NCI-H146 (cell line): ENCODE measurements at regions not wholly inside any gene's neighbourhood (a gene's known extent, or its start where the extent isn't known, plus 50 kb on each side); places are given as distances from the start of the nearest gene placed in this dataset.
"Not testable (repeated sequence)": the region's sequence is repeated elsewhere in the genome, so short reads cannot be mapped to it uniquely, and the experiment has no call there.

Source experiments
- DNase-seq: peaks from one replicate; lab custom pipeline; 2025; lab: John Stamatoyannopoulos, UW

DNA sequence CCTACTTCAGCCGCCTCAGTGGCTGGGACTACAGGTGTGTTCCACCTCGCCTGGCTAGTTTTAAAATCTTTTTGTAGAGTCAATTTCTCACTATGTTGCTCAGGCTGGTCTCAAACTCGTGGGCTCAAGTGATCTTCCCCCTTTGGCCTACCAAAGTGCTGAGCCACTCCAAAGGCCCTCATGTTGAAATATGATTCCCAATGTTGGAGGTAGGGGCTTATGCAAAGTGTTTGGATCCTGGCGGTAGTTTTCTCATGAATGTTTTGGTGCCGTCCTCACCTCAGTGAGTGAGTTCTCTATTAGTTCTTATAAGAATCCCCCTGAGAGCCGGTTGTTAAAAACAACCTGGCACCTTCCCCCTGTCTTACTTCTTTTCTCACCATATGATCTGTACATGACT, 784.6 kb downstream of the TMTC2 start:
- DNase-seq = peak; percentile 28

DNA sequence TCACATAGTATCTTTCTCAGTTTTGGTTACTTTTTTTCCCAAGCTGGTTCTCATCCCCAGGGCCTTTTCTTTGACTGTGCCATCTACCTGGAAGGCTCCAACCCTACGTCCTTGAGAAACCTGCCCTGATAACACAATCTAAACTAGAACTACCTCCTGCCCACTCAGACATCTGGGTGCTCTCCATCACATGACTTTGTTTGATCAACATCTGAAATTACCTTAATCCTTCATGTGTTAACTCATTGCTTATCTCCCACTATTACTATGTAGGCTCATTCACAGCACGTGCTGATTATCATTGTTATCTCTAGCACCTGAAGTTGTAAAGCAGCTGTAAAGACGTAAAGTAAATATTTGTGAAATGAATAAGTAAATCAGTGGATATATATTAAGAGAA, 784.0 kb downstream of the TMTC2 start:
- DNase-seq = peak; percentile 82

- no peak for DNase-seq
These were observed 782.5 kb downstream of the TMTC2 start for GRCh38 chr12:83468988-83469908.

DNA sequence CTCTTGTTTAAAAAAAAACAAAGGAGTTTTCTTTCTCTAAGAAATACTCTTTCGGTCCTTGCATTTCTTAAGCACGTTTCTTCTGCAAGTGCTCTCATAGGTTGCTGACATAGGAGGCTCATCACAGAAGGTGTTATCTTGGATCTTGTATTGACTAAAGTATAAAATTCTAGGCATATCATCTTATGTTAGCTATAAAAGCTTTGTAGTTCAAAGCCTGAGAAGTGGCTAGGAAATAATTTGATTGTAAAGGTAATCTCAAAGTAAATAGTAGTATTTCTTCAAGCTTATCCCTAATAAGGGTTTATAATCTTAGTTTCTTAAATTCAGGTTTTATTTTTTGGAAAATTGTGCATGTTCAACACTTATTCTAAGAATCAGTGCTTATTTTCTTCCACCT, 778.9 kb downstream of the TMTC2 start:
- no peak for DNase-seq

DNA sequence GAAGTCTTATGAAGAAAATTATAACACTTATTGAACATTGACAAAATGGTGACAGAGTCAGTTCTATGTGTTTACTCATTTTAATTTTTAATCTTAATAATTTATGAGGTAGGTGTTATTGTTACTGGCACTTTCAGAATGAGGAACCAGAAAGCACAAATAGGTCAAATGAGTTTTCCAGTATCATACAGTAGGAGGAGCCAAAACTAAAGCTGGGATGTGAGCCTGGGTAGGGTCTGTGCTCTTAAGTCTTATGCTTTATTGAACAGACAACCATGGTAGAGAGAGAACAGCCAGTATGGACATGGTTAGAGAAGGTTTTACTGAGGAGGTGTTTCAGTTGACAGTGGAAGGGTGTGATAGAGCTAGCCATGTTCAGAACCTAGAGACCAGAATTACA, 775.7 kb downstream of the TMTC2 start:
- DNase-seq = peak; percentile 2

DNA sequence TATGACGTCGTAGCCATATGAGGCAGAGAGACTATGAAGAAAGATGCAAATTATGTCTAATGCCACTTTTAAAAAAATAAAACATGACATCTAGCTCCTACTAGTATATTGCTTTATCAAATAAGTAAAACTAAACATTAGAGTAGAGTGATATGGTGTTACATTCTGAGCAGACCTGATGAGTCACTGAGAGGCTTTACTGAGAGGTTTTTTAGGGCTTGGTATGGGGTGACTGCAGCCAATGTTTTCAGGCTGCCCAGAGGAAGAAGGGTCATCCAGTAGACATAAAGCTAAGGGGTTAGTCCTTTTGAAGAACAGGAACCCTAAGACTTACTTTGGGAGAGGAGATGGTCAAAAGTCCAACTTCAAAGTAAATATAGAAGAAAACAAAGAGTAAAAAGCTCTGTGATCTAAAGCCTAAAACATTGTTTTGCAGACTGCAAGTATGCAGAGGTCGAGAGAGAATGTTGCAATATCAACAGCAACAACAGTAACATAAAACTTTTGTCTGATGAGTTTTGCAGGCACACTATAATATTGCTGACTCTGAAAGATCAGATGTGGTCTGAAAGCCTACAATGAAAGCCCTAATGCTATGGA, 774.7 kb downstream of the TMTC2 start:
- no peak for DNase-seq

GRCh38 chr12:83451189-83451588, 764.5 kb downstream of the TMTC2 start:
- DNase-seq = no peak

GRCh38 chr12:83434600-83434999, 747.9 kb downstream of the TMTC2 start:
- no peak for DNase-seq

DNA sequence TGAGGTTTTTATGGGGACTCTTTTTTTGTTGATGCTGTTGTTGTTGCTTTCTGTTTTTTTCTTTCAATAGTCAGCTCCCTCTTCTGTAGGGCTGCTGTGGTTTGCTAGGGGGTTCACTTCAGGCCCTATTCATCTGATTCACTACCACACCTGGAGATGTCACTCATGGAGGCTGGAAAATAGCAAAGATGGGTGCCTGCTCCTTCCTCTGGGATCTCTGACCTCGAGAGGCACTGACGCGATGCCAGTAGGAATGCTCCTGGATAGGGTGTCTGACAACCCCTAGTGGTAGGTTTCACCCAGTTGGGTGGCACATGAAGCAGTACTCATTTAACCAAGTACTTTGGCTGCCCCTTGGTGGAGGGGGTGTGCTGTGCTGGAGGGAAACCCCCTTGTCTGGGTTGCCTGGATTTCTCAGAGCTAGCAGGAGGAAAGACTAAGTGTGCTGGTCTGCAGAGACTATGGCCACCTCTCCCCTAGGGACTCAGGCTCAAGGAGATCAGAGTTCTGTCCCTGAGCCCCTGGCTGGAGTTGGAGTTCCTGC, 745.5 kb downstream of the TMTC2 start:
- no peak for DNase-seq

- DNase-seq = not testable (repeated sequence)
These were observed 741.0 kb downstream of the TMTC2 start for GRCh38 chr12:83427586-83428136.

GRCh38 chr12:83414981-83415380, 728.3 kb downstream of the TMTC2 start:
- no peak for DNase-seq

GRCh38 chr12:83408851-83409250, 722.1 kb downstream of the TMTC2 start:
- no peak for DNase-seq

DNA sequence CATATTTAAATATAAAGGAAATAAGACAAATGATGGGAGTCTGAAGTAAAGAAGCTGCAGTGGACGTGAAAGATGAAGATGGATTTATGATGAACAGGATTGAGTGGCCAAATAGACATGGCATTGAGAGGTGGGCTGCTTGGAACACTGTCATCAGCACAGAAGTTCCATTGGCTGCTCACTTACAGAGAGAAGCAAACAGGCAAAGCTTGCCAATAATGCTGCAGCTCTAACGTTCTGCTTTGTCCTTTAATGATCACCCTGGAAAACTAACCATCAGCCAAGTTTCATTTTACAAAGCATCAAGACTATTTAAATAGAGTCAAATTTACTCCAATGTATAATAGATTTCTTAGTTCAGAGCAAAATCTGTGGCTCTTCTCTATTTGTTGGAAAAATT, 721.4 kb downstream of the TMTC2 start:
- DNase-seq = no peak

GRCh38 chr12:83404521-83404920, 717.8 kb downstream of the TMTC2 start:
- DNase-seq = no peak

GRCh38 chr12:83390186-83390585, 703.5 kb downstream of the TMTC2 start:
- DNase-seq = no peak

DNA sequence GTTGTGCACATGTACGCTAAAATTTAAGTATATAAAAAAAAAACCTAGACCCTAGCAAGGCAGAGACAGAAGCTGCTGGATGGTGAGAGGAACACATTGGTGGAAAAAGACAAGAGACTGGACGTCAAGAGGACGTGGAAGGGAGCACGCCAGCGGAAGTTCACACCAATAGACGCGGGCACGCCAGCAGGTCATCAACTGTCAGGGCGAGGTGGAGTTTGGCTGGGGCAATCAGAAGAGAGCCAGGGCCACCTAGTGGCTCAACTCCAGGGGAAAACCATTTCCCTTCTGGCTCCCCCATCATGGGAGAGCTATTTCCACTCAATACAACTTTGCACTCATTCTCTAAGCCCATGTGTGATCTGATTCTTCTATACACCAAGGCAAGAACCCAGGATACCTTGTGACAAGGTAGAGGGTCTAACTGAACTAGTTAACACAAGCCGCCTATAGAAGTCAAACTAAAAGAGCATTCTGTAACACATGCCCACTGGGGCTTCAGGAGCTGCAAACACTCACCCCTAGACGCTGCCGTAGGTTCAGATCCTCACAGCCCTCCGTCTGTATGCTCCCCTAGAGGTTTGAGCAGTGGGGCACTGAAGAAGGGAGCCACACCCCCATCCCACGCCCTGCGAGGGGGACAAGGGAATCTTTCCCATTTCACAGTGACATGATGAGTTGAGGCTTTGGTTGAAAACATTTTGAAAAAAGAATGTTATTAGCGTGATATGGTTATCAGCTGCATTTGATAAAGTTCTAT, 702.7 kb downstream of the TMTC2 start:
- peak; percentile 22 for DNase-seq

- DNase-seq = no peak
These were observed 701.8 kb downstream of the TMTC2 start for GRCh38 chr12:83388551-83388950.

DNA sequence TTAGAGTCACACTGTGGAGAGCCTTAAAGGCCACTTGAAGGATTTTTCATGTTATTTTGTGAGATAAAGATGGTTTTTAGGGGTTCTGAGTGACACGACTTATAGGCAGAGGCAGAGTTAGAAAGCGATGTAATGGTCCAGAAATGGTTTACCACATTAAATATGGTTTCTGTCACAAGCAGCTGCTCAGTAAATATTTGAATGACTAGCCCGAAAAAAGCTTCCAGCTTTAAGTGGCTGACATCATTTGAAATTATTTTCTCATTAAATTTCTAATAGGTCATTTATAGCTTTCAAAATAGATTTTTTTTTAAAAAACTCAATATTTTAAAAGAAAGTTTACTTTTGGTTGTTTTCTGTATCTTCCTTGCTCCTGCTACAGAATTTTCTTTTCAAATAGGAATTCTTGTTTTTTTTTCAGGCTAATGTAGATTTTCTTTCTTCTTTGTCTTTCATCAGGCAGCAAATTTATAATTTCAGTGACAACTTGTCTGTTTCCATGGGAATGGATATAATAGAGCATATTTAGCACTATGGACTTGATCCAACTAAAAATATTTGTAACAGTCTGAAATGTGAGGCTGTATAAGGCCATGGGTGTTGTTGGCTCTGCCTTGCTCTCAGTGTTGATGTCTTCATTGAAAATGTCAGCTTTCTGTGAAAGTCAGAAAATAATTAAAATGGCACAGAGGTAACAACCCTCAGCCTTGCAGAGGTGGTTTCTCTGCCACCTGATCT, 700.0 kb downstream of the TMTC2 start:
- no peak for DNase-seq

DNA sequence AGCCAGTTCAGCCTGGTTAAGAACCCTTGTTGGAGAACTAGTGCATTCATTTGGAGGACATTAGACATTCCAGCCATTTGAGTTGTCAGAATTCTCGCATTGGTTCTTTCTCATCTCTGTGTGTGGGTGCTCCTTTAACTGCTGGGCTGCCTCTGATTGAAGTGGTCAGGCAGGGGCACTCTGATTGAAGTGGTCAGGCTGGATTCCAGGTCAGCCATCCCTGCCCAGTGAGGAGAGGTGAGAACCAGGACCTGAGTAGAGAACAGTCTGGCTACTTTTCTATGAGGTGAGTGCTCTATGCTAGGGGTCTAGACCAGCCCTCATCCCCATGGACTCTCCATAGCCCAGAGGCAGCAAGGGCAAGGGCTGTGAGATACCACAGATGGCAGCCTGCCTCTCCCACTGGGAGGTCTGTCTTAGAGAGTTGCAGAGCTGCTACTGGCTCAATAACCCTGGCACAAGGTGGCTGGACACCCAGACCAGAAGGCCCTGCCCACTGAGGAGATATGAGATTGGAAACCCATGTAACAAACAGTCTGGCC, 691.6 kb downstream of the TMTC2 start:
- no peak for DNase-seq

DNA sequence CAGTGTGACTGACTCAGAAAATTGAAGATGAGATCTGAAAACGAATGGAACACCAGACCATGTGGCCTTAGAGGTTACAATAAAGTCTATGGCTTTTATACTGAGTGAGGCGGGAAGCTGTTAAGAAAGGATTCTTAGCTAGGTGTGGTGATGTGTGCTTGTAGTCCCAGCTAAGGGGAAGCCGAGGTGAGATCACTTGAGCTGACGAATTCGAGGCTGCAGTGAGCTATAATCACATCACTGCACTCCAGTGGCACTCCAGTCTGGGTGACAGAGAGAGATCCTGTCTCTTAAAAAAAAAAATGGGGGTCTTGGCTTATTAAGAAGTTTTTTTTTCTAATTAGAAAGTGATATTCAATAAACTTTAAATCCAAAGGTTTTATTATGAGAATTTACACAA, 678.6 kb downstream of the TMTC2 start:
- no peak for DNase-seq

GRCh38 chr12:83361475-83361874, 674.8 kb downstream of the TMTC2 start:
- DNase-seq = no peak
